ENCODE measurements at regions not wholly inside any gene's neighbourhood (a gene's known extent, or its start where the extent isn't known, plus 50 kb on each side); places are given as distances from the start of the nearest gene placed in this dataset.

- no peaks in the 10 kb centered on the region for H3K9me3 ChIP-seq (ENCODE audit: low read depth)
- no peak for TF ChIP-seq EZH2 (IDR thresholded peaks at IDR 0.05; ENCODE audit: borderline replicate concordance)
- H3K79me2 ChIP-seq: no peaks in the 10 kb centered on the region
- H3K4me1 ChIP-seq (ENCODE audit: insufficient read depth): peaks cover 12% of the 10 kb centered on the region
- no peaks in the 10 kb centered on the region for H3K36me3 ChIP-seq (replicated peaks; ENCODE audit: insufficient read depth, low read depth)
- 62% methylated on average over 2 of the region's 2 CpGs for WGBS (ENCODE audit: low lambda C conversion rate, missing lambda C conversion rate)
- no peak for DNase-seq (ENCODE audit: low spot score)
- H2AFZ ChIP-seq: no peak overlapping the region
- no peak overlapping the region for H3K4me3 ChIP-seq
- H3K9me2 ChIP-seq (replicated peaks; ENCODE audit: insufficient read depth): no peaks in the 10 kb centered on the region
- H3K4me2 ChIP-seq: peak overlapping the region; percentile 38
- H3K27ac ChIP-seq: peak overlapping the region; percentile 15
- no peaks in the 10 kb centered on the region for H3K27me3 ChIP-seq
- no peaks in the 10 kb centered on the region for H4K20me1 ChIP-seq (ENCODE audit: insufficient read depth, poor library complexity, severe bottlenecking)
Measured at GRCh38 chr11:80632156-80632555, 1191.3 kb upstream of the TENM4 start.

- Histone ChIP-seq H3K9me3 (ENCODE audit: low read depth) (no peaks in the 10 kb centered on the region), H3K27ac (no peak overlapping the region), H3K27me3 (no peaks in the 10 kb centered on the region), H2AFZ (no peak overlapping the region), H3K36me3 (replicated peaks; ENCODE audit: insufficient read depth, low read depth) (no peaks in the 10 kb centered on the region), H4K20me1 (ENCODE audit: insufficient read depth, poor library complexity, severe bottlenecking) (no peaks in the 10 kb centered on the region), H3K4me1 (ENCODE audit: insufficient read depth) (peaks cover 9% of the 10 kb centered on the region), H3K9me2 (replicated peaks; ENCODE audit: insufficient read depth) (no peaks in the 10 kb centered on the region), H3K4me2 (no peak overlapping the region), H3K4me3 (no peak overlapping the region), H3K79me2 (no peaks in the 10 kb centered on the region)
- DNase-seq (ENCODE audit: low spot score): no peak
- 94% methylated on average over 2 of the region's 2 CpGs for WGBS (ENCODE audit: low lambda C conversion rate, missing lambda C conversion rate)
- TF ChIP-seq EZH2phosphoT487 (IDR thresholded peaks at IDR 0.05; ENCODE audit: low read depth, severe bottlenecking, unreplicated experiment) (no peak), EZH2 (IDR thresholded peaks at IDR 0.05; ENCODE audit: borderline replicate concordance) (no peak), CTCF (IDR thresholded peaks at IDR 0.05; ENCODE audit: poor library complexity) (no peak)
Measured at GRCh38 chr11:80629466-80629865, 1188.6 kb upstream of the TENM4 start.

GRCh38 chr11:80627364-80627763 lies 1186.5 kb upstream of the TENM4 start:
- Histone ChIP-seq H2AFZ (no peak overlapping the region), H3K36me3 (replicated peaks; ENCODE audit: insufficient read depth, low read depth) (no peaks in the 10 kb centered on the region), H4K20me1 (ENCODE audit: insufficient read depth, poor library complexity, severe bottlenecking) (no peaks in the 10 kb centered on the region), H3K4me2 (no peak overlapping the region), H3K9me3 (ENCODE audit: low read depth) (no peaks in the 10 kb centered on the region), H3K27ac (no peak overlapping the region), H3K4me1 (ENCODE audit: insufficient read depth) (peaks cover 2% of the 10 kb centered on the region), H3K9me2 (replicated peaks; ENCODE audit: insufficient read depth) (no peaks in the 10 kb centered on the region), H3K79me2 (no peaks in the 10 kb centered on the region), H3K27me3 (no peaks in the 10 kb centered on the region), H3K4me3 (no peak overlapping the region)
- TF ChIP-seq EZH2phosphoT487 (IDR thresholded peaks at IDR 0.05; ENCODE audit: low read depth, severe bottlenecking, unreplicated experiment): no peak
- no peak for TF ChIP-seq EZH2 (IDR thresholded peaks at IDR 0.05; ENCODE audit: borderline replicate concordance)
- no peak for TF ChIP-seq CTCF (IDR thresholded peaks at IDR 0.05; ENCODE audit: poor library complexity)
- DNase-seq (ENCODE audit: low spot score): no peak
- WGBS (ENCODE audit: low lambda C conversion rate, missing lambda C conversion rate): 82% methylated on average over 1 of the region's 1 CpG

- Histone ChIP-seq H3K9me3 (ENCODE audit: low read depth) (no peaks in the 10 kb centered on the region), H3K27ac (no peak overlapping the region), H2AFZ (no peak overlapping the region), H3K79me2 (no peaks in the 10 kb centered on the region), H3K4me1 (ENCODE audit: insufficient read depth) (no peaks in the 10 kb centered on the region), H3K9me2 (replicated peaks; ENCODE audit: insufficient read depth) (no peaks in the 10 kb centered on the region), H3K36me3 (replicated peaks; ENCODE audit: insufficient read depth, low read depth) (no peaks in the 10 kb centered on the region), H3K4me3 (no peak overlapping the region), H3K4me2 (no peak overlapping the region), H3K27me3 (no peaks in the 10 kb centered on the region), H4K20me1 (ENCODE audit: insufficient read depth, poor library complexity, severe bottlenecking) (no peaks in the 10 kb centered on the region)
- 57% methylated on average over 4 of the region's 4 CpGs for WGBS (ENCODE audit: low lambda C conversion rate, missing lambda C conversion rate)
- no peak for DNase-seq (ENCODE audit: low spot score)
- no peak for TF ChIP-seq CTCF (IDR thresholded peaks at IDR 0.05; ENCODE audit: poor library complexity)
Measured at GRCh38 chr11:80626721-80627120, 1185.9 kb upstream of the TENM4 start.
